NCI-H2227 treated with DMSO at 0.1 percent for 48 hours (cell line): ENCODE measurements at regions not wholly inside any gene's neighbourhood (a gene's known extent, or its start where the extent isn't known, plus 50 kb on each side); places are given as distances from the start of the nearest gene placed in this dataset.
"Not testable (repeated sequence)": the region's sequence is repeated elsewhere in the genome, so short reads cannot be mapped to it uniquely, and the experiment has no call there.

Source experiments
- DNase-seq: peaks from one replicate; lab custom pipeline; 2025; lab: John Stamatoyannopoulos, UW

GRCh38 chr6:6091608-6092002 lies 84.9 kb upstream of the NRN1 start:
- no peak for DNase-seq

GRCh38 chr6:6090861-6091607 lies 84.3 kb upstream of the NRN1 start:
- no peak for DNase-seq

GRCh38 chr6:6085928-6086668 lies 79.4 kb upstream of the NRN1 start:
- no peak for DNase-seq

GRCh38 chr6:6080975-6081374 lies 74.2 kb upstream of the NRN1 start:
- no peak for DNase-seq

- DNase-seq: no peak
Observed at GRCh38 chr6:6074190-6074589, 67.5 kb upstream of the NRN1 start.

- DNase-seq: not testable (repeated sequence)
Observed at GRCh38 chr6:6068157-6068556, 61.4 kb upstream of the NRN1 start.

GRCh38 chr6:6058054-6058444 lies 51.3 kb upstream of the NRN1 start:
- DNase-seq: peak; percentile 6

GRCh38 chr6:6057442-6058053 lies 50.8 kb upstream of the NRN1 start:
- DNase-seq: peak; percentile 40
